Gastroesophageal sphincter (tissue), 4 donors: ENCODE measurements at regions not wholly inside any gene's neighbourhood (a gene's known extent, or its start where the extent isn't known, plus 50 kb on each side); places are given as distances from the start of the nearest gene placed in this dataset.

Experiments
- ATAC-seq: fragments of 150-250 bp; one replicate; pipeline ENCODE4 v1.9.1; 2016; ENCODE audit warnings: mild to moderate bottlenecking, moderate library complexity
- H3K27ac ChIP-seq, 4 donors: fragments of 200-600 bp; sonication (generic) in 3 of 4; 1 replicate in 3 of 4; 2 replicates in 1 of 4; pipeline ENCODE4 v1.5.1; 2016 to 2019
- H3K27me3 ChIP-seq: fragments of 200-600 bp; sonication (generic); one replicate; pipeline ENCODE4 v1.5.1; 2019
- H3K36me3 ChIP-seq, 2 donors: fragments of 200-600 bp; sonication (generic); one replicate each; pipeline ENCODE4 v1.5.1; 2019; ENCODE audit warnings: control low read depth in 1 of 2
- H3K4me1 ChIP-seq, 3 donors: fragments of 200-600 bp; sonication (generic); 1 replicate in 2 of 3; 2 replicates in 1 of 3; pipeline ENCODE4 v1.5.1; 2016 to 2019; ENCODE audit warnings: control low read depth in 2 of 3
- H3K4me3 ChIP-seq, 2 donors: fragments of 200-600 bp; sonication (generic); one replicate each; pipeline ENCODE4 v1.5.1; 2019; ENCODE audit warnings: mild to moderate bottlenecking in 1 of 2, moderate library complexity in 1 of 2
- H3K9me3 ChIP-seq, 3 donors: fragments of 200-600 bp; sonication (generic); one replicate each; pipeline ENCODE4 v1.5.1; 2017 to 2019; ENCODE audit warnings: control low read depth in 2 of 3
- EP300 ChIP-seq: sonication (generic); formaldehyde crosslinking; IDR thresholded peaks from one replicate; pipeline ENCODE4 v1.6.1; 2017; ENCODE audit warnings: antibody characterized with exemption, mild to moderate bottlenecking
- POLR2A ChIP-seq, 2 donors: fragments of 450-650 bp; IDR thresholded peaks; one replicate each; pipeline ENCODE4 v1.6.1; 2017; ENCODE audit warnings: antibody characterized with exemption in 2 of 2, mild to moderate bottlenecking in 2 of 2, moderate library complexity in 1 of 2
- POLR2AphosphoS5 ChIP-seq: sonication (generic); formaldehyde crosslinking; IDR thresholded peaks from one replicate; pipeline ENCODE4 v1.6.1; 2017; ENCODE audit warnings: antibody characterized with exemption
- WGBS, 2 donors: methylation state at CpG; one replicate each; pipeline ENCODE4 v1.1.5; 2018; ENCODE audit warnings: low coverage in 1 of 2; 5-methylcytosine and 5-hydroxymethylcytosine counted together
- TF ChIP-seq, protein P1 (sequence below), 4 experiments: fragments of 200-600 bp in 2 of 4; fragments of 450-650 bp in 2 of 4; sonication (generic) in 1 of 4; IDR thresholded peaks; one replicate each; pipeline ENCODE4 v1.5.1; 2017 to 2019; ENCODE audit warnings: antibody characterized with exemption in 4 of 4, mild to moderate bottlenecking in 2 of 4, moderate library complexity in 2 of 4

DNA sequence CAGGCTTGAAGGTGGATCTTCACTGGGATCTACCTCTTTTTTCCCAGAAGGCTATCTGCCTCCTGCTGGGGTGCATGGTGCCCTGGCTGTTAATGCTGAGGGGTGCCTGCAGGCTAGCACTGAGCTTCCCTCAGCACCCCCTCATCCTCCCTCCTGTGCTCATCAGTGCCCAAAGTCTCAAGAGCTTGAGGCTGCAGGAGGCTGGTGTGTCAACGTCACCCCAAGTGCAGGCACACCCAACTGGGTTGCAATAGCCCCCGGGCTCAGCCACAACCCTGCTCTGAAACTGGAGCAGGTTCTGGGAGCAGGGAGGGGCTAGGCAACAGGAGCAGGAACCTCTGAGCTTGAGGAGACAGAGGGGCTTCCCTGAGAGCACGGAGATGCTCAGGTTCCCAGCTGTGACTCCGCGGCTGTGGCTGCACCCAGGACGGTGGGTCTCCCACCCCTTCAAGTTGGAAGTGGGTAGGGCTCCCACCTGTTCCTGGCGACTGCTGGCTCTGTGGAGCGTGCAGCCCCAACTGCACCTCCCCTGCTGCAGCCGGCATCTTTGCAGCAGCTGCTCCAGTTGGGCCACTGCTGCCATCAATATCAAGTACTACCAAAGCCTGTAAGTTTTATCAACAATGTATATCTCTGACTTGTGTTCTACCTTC, 1266.6 kb upstream of the C9orf72 start:
- H3K4me1 ChIP-seq, result no peaks in the 10 kb centered on the region
- ATAC-seq, result no peak
- H3K4me3 ChIP-seq, result no peak overlapping the region
- H3K36me3 ChIP-seq, result no peaks in the 10 kb centered on the region
- H3K27me3 ChIP-seq, result no peaks in the 10 kb centered on the region
- H3K9me3 ChIP-seq, result no peaks in the 10 kb centered on the region
- no peak overlapping the region for H3K27ac ChIP-seq
- WGBS, 2 donors, result 95 to 100% methylated on average over 1 to 4 of the region's 9 CpGs
- TF ChIP-seq POLR2A (IDR thresholded peaks at IDR 0.05) (no peak), EP300 (no peak), POLR2AphosphoS5 (no peak)

DNA sequence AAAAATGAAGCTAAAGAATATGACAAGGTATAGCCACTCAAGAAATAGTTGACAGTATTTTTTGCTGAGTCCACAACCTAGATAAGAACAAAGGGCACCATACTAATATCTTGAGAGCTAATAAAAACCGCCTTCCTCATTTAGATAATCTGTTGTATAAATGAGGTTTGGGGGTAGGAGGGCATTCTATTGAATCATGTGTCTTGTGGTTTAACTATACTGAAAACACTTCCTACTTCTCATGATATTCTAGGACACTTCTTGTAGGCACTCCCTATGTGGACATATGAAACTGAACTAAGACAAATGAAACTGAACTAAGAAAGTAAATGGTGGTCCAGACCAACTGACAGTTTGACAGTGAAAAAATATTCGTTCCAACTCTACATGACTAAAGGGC, 1268.5 kb upstream of the C9orf72 start:
- H3K4me1 ChIP-seq, result no peaks in the 10 kb centered on the region
- no peaks in the 10 kb centered on the region for H3K9me3 ChIP-seq
- no peaks in the 10 kb centered on the region for H3K36me3 ChIP-seq
- no peaks in the 10 kb centered on the region for H3K27me3 ChIP-seq
- H3K4me3 ChIP-seq, result no peak overlapping the region
- H3K27ac ChIP-seq, result no peak overlapping the region
- 91 to 100% methylated on average over 2 of the region's 2 CpGs for WGBS, 2 donors
- TF ChIP-seq, protein P1, sequence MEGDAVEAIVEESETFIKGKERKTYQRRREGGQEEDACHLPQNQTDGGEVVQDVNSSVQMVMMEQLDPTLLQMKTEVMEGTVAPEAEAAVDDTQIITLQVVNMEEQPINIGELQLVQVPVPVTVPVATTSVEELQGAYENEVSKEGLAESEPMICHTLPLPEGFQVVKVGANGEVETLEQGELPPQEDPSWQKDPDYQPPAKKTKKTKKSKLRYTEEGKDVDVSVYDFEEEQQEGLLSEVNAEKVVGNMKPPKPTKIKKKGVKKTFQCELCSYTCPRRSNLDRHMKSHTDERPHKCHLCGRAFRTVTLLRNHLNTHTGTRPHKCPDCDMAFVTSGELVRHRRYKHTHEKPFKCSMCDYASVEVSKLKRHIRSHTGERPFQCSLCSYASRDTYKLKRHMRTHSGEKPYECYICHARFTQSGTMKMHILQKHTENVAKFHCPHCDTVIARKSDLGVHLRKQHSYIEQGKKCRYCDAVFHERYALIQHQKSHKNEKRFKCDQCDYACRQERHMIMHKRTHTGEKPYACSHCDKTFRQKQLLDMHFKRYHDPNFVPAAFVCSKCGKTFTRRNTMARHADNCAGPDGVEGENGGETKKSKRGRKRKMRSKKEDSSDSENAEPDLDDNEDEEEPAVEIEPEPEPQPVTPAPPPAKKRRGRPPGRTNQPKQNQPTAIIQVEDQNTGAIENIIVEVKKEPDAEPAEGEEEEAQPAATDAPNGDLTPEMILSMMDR (IDR thresholded peaks at IDR 0.05), result no peak
- TF ChIP-seq EP300 (no peak), POLR2A (IDR thresholded peaks at IDR 0.05) (no peak), POLR2AphosphoS5 (no peak)
- no peak for ATAC-seq

DNA sequence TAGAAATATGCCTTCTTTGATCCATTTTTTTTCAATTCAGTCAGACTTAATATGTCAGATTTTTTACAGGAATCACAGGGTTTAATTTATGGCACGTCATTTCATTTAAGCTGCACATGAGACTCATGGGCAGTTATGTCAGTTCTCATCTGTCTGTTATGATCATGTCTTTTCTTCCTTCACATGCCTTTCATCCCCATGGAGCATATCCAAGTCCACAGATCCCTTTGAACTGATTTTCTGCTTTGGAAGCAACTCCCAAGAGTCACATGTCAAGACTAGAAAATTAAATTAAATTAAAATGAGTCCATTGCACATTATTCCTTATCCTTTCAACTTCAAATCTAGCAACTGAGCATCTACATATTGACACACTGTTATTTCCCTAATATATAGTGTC, 1274.0 kb upstream of the C9orf72 start:
- H3K4me3 ChIP-seq, result no peak overlapping the region
- ATAC-seq, result no peak
- H3K4me1 ChIP-seq, result no peaks in the 10 kb centered on the region
- WGBS, 2 donors, result 75 to 100% methylated on average over 1 of the region's 1 CpG
- H3K27ac ChIP-seq, result no peak overlapping the region
- TF ChIP-seq EP300 (no peak), POLR2AphosphoS5 (no peak), POLR2A (IDR thresholded peaks at IDR 0.05) (no peak)
- TF ChIP-seq, protein P1 (IDR thresholded peaks at IDR 0.05), result no peak
- no peaks in the 10 kb centered on the region for H3K36me3 ChIP-seq
- no peaks in the 10 kb centered on the region for H3K9me3 ChIP-seq
- H3K27me3 ChIP-seq, result no peaks in the 10 kb centered on the region

DNA sequence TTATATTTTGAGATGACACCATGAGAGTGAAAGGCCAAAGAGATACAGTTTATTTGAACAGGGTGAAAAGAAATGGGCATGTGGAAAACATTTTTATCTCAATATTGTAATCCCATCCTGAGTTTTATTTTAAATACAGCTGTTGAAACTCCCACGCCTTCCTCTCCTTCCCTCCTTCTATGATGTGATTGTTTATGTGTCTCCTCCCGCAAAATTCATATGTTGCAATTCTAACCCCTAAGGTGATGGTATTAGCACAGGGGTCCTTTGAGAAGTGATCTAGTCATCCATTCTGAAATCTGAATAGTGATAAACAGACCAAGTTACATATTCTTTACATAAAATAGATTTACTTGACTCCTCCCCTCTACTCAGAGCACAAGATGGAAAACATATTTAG, 1275.4 kb upstream of the C9orf72 start:
- 56 to 76% methylated on average over 2 of the region's 2 CpGs for WGBS, 2 donors
- TF ChIP-seq EP300, result no peak
- TF ChIP-seq POLR2A (IDR thresholded peaks at IDR 0.05), result no peak
- TF ChIP-seq POLR2AphosphoS5, result no peak
- TF ChIP-seq, protein P1 (IDR thresholded peaks at IDR 0.05), result no peak
- no peak for ATAC-seq

DNA sequence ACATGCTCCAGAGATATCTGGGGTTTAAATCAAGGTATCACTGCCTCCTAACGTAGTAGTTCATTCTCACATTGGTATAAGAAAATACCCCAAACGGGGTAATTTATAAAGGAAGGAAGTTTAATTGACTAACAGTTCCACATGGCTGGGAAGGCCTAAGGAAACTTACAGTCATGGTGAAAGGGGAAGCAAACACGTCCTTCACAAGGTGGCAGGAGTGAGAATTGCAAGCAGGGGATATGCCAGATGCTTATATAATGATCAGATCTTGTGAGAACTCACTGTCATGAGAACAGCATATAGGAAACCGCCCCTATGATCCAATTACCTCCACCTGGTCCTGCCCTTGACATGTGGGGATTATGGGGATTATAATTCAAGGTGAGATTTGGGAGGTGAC, 1280.2 kb upstream of the C9orf72 start:
- Histone ChIP-seq H3K9me3 (no peaks in the 10 kb centered on the region), H3K27me3 (no peaks in the 10 kb centered on the region), H3K36me3 (no peaks in the 10 kb centered on the region), H3K4me1 (no peaks in the 10 kb centered on the region), H3K4me3 (no peak overlapping the region), H3K27ac (no peak overlapping the region)
- TF ChIP-seq POLR2AphosphoS5 (no peak), POLR2A (IDR thresholded peaks at IDR 0.05) (no peak), EP300 (no peak)
- TF ChIP-seq, protein P1 (IDR thresholded peaks at IDR 0.05), result no peak
- no peak for ATAC-seq
- 58 to 70% methylated on average over 2 to 4 of the region's 4 CpGs for WGBS, 2 donors

More for the DNA sequence above, 1275.4 kb upstream of the C9orf72 start:
- Histone ChIP-seq H3K36me3 (no peaks in the 10 kb centered on the region), H3K9me3 (no peaks in the 10 kb centered on the region), H3K27me3 (no peaks in the 10 kb centered on the region), H3K4me3 (no peak overlapping the region), H3K4me1 (no peaks in the 10 kb centered on the region), H3K27ac (no peak overlapping the region)
